ENCODE measurements at regions not wholly inside any gene's neighbourhood (a gene's known extent, or its start where the extent isn't known, plus 50 kb on each side); places are given as distances from the start of the nearest gene placed in this dataset.
"Not testable (repeated sequence)": the region's sequence is repeated elsewhere in the genome, so short reads cannot be mapped to it uniquely, and the experiment has no call there.

- no peak for DNase-seq
Observed at GRCh38 chr13:73833325-73834070, 300.7 kb downstream of the KLF12 start.

GRCh38 chr13:73832825-73833224 is 301.4 kb downstream of the KLF12 start:
- no peak for DNase-seq

- no peak for DNase-seq
Observed at GRCh38 chr13:73832128-73832588, 302.0 kb downstream of the KLF12 start.

- DNase-seq: no peak
Observed at GRCh38 chr13:73829416-73829815, 304.8 kb downstream of the KLF12 start.

- DNase-seq: no peak
Observed at GRCh38 chr13:73828811-73829210, 305.4 kb downstream of the KLF12 start.

GRCh38 chr13:73827434-73827833 is 306.8 kb downstream of the KLF12 start:
- DNase-seq: no peak

- no peak for DNase-seq
Observed at GRCh38 chr13:73825143-73825542, 309.1 kb downstream of the KLF12 start.

GRCh38 chr13:73822668-73823592 is 311.3 kb downstream of the KLF12 start:
- DNase-seq: no peak

GRCh38 chr13:73820688-73821087 is 313.5 kb downstream of the KLF12 start:
- DNase-seq: no peak

GRCh38 chr13:73820285-73820684 is 313.9 kb downstream of the KLF12 start:
- DNase-seq: no peak

- DNase-seq: no peak
Observed at GRCh38 chr13:73819711-73820110, 314.5 kb downstream of the KLF12 start.

- no peak for DNase-seq
Observed at GRCh38 chr13:73816702-73817101, 317.5 kb downstream of the KLF12 start.

- DNase-seq: no peak
Observed at GRCh38 chr13:73815796-73816195, 318.4 kb downstream of the KLF12 start.

GRCh38 chr13:73810647-73811046 is 323.6 kb downstream of the KLF12 start:
- no peak for DNase-seq

GRCh38 chr13:73809561-73809960 is 324.6 kb downstream of the KLF12 start:
- no peak for DNase-seq

GRCh38 chr13:73808318-73808717 is 325.9 kb downstream of the KLF12 start:
- DNase-seq: no peak

GRCh38 chr13:73805326-73805958 is 328.8 kb downstream of the KLF12 start:
- DNase-seq: not testable (repeated sequence)

- no peak for DNase-seq
Observed at GRCh38 chr13:73803997-73804396, 330.2 kb downstream of the KLF12 start.

GRCh38 chr13:73800011-73800410 is 334.2 kb downstream of the KLF12 start:
- DNase-seq: no peak

- DNase-seq: no peak
Observed at GRCh38 chr13:73794755-73795154, 339.4 kb downstream of the KLF12 start.

GRCh38 chr13:73793361-73793760 is 340.8 kb downstream of the KLF12 start:
- DNase-seq: no peak

- DNase-seq: no peak
Observed at GRCh38 chr13:73792796-73793195, 341.4 kb downstream of the KLF12 start.

All from activated CD4-positive, alpha-beta T cell treated with anti-CD3 and anti-CD28 coated beads, Interleukin-2, Interleukin-6, amounts not matched to agents 100 ng/mL and 50 ng/mL, durations not matched to agents 16 hours and 8 hours (primary cell).